ENCODE measurements at regions not wholly inside any gene's neighbourhood (a gene's known extent, or its start where the extent isn't known, plus 50 kb on each side); places are given as distances from the start of the nearest gene placed in this dataset.

DNA sequence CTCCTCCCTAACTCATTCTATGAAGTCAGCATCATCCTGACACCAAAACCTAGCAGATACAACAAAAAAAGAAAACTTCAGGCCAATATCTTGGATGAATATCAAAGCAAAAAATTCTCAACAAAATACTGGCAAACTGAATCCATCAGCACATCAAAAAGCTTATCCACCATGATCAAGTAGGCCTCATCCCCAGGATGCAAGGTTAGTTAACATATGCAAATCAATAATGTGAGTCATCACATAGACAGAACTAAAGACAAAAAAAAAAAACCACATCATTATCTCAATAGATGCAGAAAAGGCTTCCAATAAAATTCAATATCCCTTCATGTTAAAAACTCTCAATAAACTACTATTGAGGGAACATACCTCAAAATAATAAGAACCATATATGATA lies 306.8 kb upstream of the TMC3 start:
- peaks cover 40% of the 10 kb centered on the region for H3K36me3 Mint-ChIP-seq (ENCODE audit: low read depth)

More for the DNA sequence above, 306.8 kb upstream of the TMC3 start:
- no peak overlapping the region for H3K4me3 ChIP-seq
- H3K27me3 ChIP-seq (ENCODE audit: insufficient read depth) = no peaks in the 10 kb centered on the region
- H3K4me3 Mint-ChIP-seq = no peak overlapping the region
- no peaks in the 10 kb centered on the region for H4K20me1 ChIP-seq (replicated peaks; ENCODE audit: insufficient read depth)
- no peak overlapping the region for H2AFZ ChIP-seq
- no peaks in the 10 kb centered on the region for H3F3A ChIP-seq (replicated peaks; ENCODE audit: low read depth)
- TF ChIP-seq, protein P1, sequence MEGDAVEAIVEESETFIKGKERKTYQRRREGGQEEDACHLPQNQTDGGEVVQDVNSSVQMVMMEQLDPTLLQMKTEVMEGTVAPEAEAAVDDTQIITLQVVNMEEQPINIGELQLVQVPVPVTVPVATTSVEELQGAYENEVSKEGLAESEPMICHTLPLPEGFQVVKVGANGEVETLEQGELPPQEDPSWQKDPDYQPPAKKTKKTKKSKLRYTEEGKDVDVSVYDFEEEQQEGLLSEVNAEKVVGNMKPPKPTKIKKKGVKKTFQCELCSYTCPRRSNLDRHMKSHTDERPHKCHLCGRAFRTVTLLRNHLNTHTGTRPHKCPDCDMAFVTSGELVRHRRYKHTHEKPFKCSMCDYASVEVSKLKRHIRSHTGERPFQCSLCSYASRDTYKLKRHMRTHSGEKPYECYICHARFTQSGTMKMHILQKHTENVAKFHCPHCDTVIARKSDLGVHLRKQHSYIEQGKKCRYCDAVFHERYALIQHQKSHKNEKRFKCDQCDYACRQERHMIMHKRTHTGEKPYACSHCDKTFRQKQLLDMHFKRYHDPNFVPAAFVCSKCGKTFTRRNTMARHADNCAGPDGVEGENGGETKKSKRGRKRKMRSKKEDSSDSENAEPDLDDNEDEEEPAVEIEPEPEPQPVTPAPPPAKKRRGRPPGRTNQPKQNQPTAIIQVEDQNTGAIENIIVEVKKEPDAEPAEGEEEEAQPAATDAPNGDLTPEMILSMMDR (conservative IDR thresholded peaks at IDR 0.05; ENCODE audit: low read depth in 2 of 2) = no peak
- TF ChIP-seq EZH2 (IDR thresholded peaks at IDR 0.05; ENCODE audit: low read depth, unreplicated experiment) (no peak), POLR2AphosphoS5 (IDR thresholded peaks at IDR 0.05; ENCODE audit: low read depth) (no peak), JUNB (IDR thresholded peaks at IDR 0.05; ENCODE audit: unreplicated experiment) (no peak), NANOG (IDR thresholded peaks at IDR 0.05; ENCODE audit: borderline replicate concordance) (no peak), ZNF331 (CRISPR knock-in tag; IDR thresholded peaks at IDR 0.05; ENCODE audit: low read depth) (no peak), ZNF114 (CRISPR knock-in tag; IDR thresholded peaks at IDR 0.05) (no peak), STAT1 (IDR thresholded peaks at IDR 0.05; ENCODE audit: unreplicated experiment) (no peak), EZH2phosphoT487 (IDR thresholded peaks at IDR 0.05; ENCODE audit: unreplicated experiment) (no peak), CREB1 (CRISPR knock-in tag; IDR thresholded peaks at IDR 0.05; ENCODE audit: low read depth) (no peak)
- TF ChIP-seq, protein P2, sequence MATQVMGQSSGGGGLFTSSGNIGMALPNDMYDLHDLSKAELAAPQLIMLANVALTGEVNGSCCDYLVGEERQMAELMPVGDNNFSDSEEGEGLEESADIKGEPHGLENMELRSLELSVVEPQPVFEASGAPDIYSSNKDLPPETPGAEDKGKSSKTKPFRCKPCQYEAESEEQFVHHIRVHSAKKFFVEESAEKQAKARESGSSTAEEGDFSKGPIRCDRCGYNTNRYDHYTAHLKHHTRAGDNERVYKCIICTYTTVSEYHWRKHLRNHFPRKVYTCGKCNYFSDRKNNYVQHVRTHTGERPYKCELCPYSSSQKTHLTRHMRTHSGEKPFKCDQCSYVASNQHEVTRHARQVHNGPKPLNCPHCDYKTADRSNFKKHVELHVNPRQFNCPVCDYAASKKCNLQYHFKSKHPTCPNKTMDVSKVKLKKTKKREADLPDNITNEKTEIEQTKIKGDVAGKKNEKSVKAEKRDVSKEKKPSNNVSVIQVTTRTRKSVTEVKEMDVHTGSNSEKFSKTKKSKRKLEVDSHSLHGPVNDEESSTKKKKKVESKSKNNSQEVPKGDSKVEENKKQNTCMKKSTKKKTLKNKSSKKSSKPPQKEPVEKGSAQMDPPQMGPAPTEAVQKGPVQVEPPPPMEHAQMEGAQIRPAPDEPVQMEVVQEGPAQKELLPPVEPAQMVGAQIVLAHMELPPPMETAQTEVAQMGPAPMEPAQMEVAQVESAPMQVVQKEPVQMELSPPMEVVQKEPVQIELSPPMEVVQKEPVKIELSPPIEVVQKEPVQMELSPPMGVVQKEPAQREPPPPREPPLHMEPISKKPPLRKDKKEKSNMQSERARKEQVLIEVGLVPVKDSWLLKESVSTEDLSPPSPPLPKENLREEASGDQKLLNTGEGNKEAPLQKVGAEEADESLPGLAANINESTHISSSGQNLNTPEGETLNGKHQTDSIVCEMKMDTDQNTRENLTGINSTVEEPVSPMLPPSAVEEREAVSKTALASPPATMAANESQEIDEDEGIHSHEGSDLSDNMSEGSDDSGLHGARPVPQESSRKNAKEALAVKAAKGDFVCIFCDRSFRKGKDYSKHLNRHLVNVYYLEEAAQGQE (IDR thresholded peaks at IDR 0.05; ENCODE audit: unreplicated experiment) = no peak
- TF ChIP-seq, protein P3, sequence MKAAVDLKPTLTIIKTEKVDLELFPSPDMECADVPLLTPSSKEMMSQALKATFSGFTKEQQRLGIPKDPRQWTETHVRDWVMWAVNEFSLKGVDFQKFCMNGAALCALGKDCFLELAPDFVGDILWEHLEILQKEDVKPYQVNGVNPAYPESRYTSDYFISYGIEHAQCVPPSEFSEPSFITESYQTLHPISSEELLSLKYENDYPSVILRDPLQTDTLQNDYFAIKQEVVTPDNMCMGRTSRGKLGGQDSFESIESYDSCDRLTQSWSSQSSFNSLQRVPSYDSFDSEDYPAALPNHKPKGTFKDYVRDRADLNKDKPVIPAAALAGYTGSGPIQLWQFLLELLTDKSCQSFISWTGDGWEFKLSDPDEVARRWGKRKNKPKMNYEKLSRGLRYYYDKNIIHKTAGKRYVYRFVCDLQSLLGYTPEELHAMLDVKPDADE (IDR thresholded peaks at IDR 0.05) = no peak
- TF ChIP-seq, protein P4, sequence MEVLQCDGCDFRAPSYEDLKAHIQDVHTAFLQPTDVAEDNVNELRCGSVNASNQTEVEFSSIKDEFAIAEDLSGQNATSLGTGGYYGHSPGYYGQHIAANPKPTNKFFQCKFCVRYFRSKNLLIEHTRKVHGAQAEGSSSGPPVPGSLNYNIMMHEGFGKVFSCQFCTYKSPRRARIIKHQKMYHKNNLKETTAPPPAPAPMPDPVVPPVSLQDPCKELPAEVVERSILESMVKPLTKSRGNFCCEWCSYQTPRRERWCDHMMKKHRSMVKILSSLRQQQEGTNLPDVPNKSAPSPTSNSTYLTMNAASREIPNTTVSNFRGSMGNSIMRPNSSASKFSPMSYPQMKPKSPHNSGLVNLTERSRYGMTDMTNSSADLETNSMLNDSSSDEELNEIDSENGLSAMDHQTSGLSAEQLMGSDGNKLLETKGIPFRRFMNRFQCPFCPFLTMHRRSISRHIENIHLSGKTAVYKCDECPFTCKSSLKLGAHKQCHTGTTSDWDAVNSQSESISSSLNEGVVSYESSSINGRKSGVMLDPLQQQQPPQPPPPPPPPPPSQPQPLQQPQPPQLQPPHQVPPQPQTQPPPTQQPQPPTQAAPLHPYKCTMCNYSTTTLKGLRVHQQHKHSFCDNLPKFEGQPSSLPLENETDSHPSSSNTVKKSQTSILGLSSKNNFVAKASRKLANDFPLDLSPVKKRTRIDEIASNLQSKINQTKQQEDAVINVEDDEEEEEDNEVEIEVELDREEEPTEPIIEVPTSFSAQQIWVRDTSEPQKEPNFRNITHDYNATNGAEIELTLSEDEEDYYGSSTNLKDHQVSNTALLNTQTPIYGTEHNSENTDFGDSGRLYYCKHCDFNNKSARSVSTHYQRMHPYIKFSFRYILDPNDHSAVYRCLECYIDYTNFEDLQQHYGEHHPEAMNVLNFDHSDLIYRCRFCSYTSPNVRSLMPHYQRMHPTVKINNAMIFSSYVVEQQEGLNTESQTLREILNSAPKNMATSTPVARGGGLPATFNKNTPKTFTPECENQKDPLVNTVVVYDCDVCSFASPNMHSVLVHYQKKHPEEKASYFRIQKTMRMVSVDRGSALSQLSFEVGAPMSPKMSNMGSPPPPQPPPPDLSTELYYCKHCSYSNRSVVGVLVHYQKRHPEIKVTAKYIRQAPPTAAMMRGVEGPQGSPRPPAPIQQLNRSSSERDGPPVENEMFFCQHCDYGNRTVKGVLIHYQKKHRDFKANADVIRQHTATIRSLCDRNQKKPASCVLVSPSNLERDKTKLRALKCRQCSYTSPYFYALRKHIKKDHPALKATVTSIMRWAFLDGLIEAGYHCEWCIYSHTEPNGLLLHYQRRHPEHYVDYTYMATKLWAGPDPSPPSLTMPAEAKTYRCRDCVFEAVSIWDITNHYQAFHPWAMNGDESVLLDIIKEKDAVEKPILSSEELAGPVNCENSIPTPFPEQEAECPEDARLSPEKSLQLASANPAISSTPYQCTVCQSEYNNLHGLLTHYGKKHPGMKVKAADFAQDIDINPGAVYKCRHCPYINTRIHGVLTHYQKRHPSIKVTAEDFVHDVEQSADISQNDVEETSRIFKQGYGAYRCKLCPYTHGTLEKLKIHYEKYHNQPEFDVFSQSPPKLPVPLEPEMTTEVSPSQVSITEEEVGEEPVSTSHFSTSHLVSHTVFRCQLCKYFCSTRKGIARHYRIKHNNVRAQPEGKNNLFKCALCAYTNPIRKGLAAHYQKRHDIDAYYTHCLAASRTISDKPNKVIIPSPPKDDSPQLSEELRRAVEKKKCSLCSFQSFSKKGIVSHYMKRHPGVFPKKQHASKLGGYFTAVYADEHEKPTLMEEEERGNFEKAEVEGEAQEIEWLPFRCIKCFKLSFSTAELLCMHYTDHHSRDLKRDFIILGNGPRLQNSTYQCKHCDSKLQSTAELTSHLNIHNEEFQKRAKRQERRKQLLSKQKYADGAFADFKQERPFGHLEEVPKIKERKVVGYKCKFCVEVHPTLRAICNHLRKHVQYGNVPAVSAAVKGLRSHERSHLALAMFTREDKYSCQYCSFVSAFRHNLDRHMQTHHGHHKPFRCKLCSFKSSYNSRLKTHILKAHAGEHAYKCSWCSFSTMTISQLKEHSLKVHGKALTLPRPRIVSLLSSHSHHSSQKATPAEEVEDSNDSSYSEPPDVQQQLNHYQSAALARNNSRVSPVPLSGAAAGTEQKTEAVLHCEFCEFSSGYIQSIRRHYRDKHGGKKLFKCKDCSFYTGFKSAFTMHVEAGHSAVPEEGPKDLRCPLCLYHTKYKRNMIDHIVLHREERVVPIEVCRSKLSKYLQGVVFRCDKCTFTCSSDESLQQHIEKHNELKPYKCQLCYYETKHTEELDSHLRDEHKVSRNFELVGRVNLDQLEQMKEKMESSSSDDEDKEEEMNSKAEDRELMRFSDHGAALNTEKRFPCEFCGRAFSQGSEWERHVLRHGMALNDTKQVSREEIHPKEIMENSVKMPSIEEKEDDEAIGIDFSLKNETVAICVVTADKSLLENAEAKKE (CRISPR knock-in tag; IDR thresholded peaks at IDR 0.05) = no peak
- H3K9me3 Mint-ChIP-seq = peaks cover 45% of the 10 kb centered on the region
- H3K9me2 ChIP-seq (ENCODE audit: insufficient read depth) = no peaks in the 10 kb centered on the region
- no peak for ATAC-seq
- H3K27ac Mint-ChIP-seq = no peak overlapping the region
- no peaks in the 10 kb centered on the region for H3K4me1 Mint-ChIP-seq
- H3K79me2 ChIP-seq (replicated peaks; ENCODE audit: insufficient read depth) = peaks cover 34% of the 10 kb centered on the region
- no peak for DNase-seq (ENCODE audit: low spot score)
- no peak overlapping the region for H3K4me2 ChIP-seq
- H3K27me3 Mint-ChIP-seq (ENCODE audit: insufficient read depth, low read depth, poor library complexity) = no peaks in the 10 kb centered on the region
- H3K36me3 ChIP-seq (ENCODE audit: insufficient read depth) = no peaks in the 10 kb centered on the region
- no peaks in the 10 kb centered on the region for H3K4me1 ChIP-seq (ENCODE audit: insufficient read depth)
- no peak overlapping the region for H3K27ac ChIP-seq (ENCODE audit: low read depth)

All from GM23338 (cell line).